Activated gamma-delta T cell treated with anti-CD3 and anti-CD28 coated beads, Interleukin-2, amount 50 U/mL, for 16 hours (primary cell): ENCODE measurements at regions not wholly inside any gene's neighbourhood (a gene's known extent, or its start where the extent isn't known, plus 50 kb on each side); places are given as distances from the start of the nearest gene placed in this dataset.

Experiments used
- DNase-seq: peaks from one replicate; pipeline ENCODE4 v3.0.0-alpha.2; 2020; ENCODE audit warnings: low read depth

DNA sequence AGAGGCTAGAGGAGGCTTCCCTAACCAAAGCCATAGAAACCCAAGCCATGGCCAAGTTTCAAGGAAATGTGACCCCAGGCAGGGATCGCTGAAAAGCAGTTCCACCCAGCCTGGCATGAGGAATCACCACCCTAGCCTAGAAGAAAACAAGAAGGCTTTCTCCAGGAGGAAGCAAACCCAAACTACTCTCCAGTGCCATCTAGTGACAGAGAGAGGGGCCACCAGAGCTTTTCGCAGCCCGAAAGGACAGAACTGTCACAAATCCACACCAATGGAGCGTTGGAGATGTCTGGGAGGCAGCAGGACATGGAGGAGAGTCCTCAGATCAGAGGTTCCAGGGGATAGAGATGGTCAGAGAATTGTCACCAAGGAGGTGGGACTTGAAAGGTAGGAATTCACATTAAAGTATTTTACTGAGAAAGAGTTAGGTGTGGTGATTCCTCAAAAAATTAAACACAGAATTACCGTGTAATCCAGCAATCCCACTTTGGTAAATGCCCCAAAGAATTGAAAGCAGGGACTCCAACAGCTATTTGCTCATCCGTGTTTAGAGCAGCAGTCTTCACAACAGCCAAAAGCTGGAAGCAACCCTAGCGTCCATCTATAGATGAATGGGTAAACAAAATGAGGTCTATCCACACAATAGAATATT lies 67.3 kb upstream of the NUP50 start:
- DNase-seq = peak; percentile 10

- DNase-seq = no peak
Measured at GRCh38 chr22:45097061-45097460, 66.7 kb upstream of the NUP50 start.

- no peak for DNase-seq
Measured at GRCh38 chr22:45098056-45098455, 65.7 kb upstream of the NUP50 start.

DNA sequence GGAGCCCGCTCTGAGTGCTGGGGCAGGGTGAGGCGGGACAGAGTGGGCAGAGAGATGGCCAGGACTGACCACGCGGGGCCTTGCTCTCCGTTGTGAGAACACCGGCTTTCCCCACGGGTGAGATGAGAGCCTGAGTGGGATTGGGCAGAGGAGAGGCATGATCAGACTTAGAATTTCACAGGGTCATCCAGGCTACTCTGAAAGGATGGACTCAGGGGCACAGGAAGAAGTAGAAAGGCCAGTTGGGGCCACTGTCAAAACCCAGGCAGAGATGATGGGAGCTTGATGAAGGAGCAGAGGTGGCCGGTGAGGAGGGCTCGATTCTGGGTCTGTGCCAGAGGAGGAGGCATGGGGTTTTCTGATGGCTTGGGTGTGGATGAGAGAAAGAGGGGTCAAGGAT lies 63.8 kb upstream of the NUP50 start:
- DNase-seq = no peak

DNA sequence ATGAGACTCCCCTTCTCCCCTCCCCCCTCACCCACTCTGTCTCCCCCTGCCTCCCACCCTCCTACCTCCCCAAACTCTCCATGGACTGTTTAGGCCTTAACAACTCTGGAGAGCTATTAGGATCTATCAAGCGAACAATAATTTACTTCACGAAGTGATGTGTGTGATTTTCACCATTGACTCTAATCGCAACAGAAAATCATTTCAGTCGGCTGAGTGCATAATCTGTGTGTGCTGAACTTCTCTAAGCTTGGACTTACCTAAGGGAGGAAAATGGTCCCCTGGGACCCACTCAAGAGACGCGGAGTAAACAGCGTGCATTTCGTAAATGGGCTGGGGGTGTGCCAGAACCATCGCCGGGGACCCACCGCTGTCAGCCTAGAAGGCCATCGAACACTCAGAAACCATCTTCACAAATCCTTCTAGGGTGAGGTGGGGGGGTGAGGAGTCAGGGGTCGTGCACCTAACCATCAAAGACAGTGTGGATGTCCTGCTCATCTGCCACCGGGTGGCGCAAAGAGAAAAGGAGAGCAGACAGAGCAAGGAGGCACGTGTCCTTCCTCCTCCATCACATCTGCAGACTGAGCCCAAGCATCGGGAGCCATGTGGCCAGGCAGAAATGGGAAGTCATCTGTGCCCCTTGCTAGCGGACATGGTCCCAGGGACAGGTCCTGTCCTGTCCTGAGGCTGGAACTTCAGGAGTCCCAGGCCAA lies 62.1 kb upstream of the NUP50 start:
- no peak for DNase-seq

GRCh38 chr22:45102896-45103420 lies 60.8 kb upstream of the NUP50 start:
- no peak for DNase-seq

GRCh38 chr22:45103756-45104155 lies 60.0 kb upstream of the NUP50 start:
- no peak for DNase-seq

- no peak for DNase-seq
Measured at GRCh38 chr22:45104313-45104712, 59.4 kb upstream of the NUP50 start.

- no peak for DNase-seq
Measured at GRCh38 chr22:45105281-45105702, 58.4 kb upstream of the NUP50 start.

GRCh38 chr22:45107671-45108070 lies 56.1 kb upstream of the NUP50 start:
- DNase-seq = no peak

- DNase-seq = no peak
Measured at GRCh38 chr22:45112136-45112879, 51.4 kb upstream of the NUP50 start.
